ENCODE measurements at regions not wholly inside any gene's neighbourhood (a gene's known extent, or its start where the extent isn't known, plus 50 kb on each side); places are given as distances from the start of the nearest gene placed in this dataset.
A peak's percentile ranks its signal among the peaks of the same experiment; 100 is the strongest.
"Not testable (repeated sequence)": the region's sequence is repeated elsewhere in the genome, so short reads cannot be mapped to it uniquely, and the experiment has no call there.

DNA sequence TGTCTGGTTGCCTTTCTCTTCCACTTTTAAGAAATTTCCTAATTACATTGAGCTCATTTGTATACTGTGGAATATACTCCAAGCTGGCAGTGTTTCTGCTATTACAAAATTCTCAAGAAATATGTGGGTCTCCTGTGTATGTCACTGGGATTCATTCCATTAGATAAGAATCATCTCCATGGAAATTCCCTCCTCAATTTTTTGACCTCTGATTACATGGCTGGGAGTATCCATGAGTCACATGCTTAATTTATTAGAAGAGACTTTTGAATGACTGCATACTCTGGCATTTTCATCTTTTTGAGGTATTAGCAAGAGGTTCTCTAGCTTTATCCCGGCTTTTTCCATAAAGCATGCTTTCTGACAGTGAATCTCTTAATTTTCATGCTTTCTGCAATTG lies 665.5 kb upstream of the CNTNAP5 start:
- DNase-seq (ENCODE audit: low spot score) = no peak

- peak; percentile 19 for DNase-seq (ENCODE audit: low spot score)
These were observed 662.2 kb upstream of the CNTNAP5 start for GRCh38 chr2:123362671-123363440.

GRCh38 chr2:123363826-123364225 lies 661.3 kb upstream of the CNTNAP5 start:
- DNase-seq (ENCODE audit: low spot score) = no peak

DNA sequence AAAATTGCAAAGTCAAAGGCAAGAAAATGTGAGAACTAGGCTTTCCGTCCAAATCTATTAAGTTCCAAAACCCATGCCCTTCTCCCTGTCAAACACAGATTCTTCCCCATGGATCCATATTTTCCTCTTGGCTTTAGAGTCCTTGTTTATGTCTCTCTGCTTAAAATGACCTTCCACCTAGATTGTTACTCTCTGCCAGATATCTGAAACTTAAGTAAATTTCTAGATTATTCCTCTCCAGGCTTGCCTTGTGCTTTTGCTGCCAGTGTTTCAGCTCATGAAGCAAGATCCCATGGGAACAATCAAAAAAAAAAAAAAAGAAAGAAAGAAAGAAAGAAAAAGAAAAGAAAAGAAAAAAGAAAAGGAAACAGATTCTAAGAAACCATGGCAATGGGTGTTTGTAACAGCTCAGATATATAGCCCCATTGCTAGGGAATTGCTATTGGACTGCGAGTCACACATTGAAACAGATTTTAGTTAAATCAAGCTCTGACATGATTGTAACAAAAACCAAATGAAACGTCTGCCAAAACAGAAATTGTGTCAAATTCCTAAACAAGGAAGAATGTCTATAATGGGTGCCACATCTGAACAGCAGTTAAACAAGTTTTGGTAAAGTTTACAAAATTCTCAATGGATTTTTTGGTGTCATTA lies 660.7 kb upstream of the CNTNAP5 start:
- DNase-seq (ENCODE audit: low spot score) = no peak

- no peak for DNase-seq (ENCODE audit: low spot score)
These were observed 658.7 kb upstream of the CNTNAP5 start for GRCh38 chr2:123366239-123366837.

GRCh38 chr2:123370186-123370585 lies 654.9 kb upstream of the CNTNAP5 start:
- no peak for DNase-seq (ENCODE audit: low spot score)

DNA sequence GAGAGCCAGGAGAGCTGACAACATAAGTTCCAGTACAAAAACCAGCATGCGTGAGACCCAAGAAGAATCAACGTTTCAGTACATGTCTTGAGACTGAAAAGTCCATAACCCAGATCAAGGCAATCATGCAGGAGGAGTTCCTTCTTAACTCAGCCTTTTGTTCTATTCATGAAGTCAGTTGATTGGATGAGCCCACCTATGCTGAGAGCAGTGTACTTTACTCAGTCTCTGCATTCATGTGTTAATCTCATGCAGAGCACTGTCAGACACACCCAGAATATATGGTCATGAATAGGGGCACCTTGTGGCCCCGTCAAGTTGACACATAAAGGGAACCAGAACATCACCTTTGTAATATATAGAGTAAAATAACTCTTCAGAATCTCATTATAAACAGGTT lies 653.6 kb upstream of the CNTNAP5 start:
- no peak for DNase-seq (ENCODE audit: low spot score)

DNA sequence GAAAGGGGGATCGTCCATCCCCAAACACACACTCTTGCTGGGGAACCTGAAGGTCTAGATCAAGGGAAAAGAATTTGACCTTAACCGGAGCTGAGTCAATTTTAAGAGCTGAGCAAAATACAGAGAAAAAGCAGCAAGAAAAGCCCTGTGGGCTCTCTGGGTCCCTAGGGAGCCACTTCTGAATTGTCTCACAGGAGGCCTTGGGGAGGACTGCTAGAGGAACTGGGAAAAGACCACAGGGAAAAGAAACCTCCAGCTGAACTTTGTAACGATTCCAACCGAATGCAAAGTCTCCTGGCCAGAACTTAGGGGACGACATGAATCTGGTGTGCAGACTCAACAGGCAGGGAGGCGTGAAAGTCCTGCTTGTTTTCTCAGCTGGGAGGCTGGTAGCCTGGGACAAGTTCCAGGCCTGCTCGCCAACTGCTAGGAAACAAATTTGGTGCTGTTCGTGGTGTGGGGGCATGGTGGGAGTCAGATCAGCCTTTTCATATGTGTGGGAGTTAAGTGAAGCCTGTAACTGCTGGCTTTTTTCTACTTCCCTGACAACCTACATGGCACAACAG lies 644.6 kb upstream of the CNTNAP5 start:
- no peak for DNase-seq (ENCODE audit: low spot score)

GRCh38 chr2:123415678-123416077 lies 609.4 kb upstream of the CNTNAP5 start:
- no peak for DNase-seq (ENCODE audit: low spot score)

GRCh38 chr2:123419976-123420375 lies 605.1 kb upstream of the CNTNAP5 start:
- DNase-seq (ENCODE audit: low spot score) = peak; percentile 79

GRCh38 chr2:123434546-123435395 lies 590.3 kb upstream of the CNTNAP5 start:
- DNase-seq (ENCODE audit: low spot score) = no peak

DNA sequence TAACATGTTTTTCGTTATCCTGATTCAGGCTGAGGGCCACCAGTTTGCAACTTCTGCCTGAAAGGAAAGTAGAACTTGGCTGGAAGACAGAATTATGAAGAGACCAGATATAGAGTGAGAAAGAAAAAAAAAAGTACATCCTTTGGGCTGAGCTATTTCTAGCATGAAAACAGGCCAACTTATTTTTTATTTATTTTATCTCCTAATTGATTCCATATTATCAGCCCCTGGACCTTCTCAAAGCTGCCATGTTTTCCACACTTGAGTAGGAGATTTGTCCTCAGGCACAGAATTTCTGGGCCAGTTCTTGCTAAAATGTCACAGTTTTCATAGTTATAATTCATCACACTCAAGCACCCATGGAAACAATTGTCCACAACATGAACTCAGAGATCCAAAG lies 586.8 kb upstream of the CNTNAP5 start:
- no peak for DNase-seq (ENCODE audit: low spot score)

- peak; percentile 56 for DNase-seq (ENCODE audit: low spot score)
These were observed 586.4 kb upstream of the CNTNAP5 start for GRCh38 chr2:123438675-123439074.

- no peak for DNase-seq (ENCODE audit: low spot score)
These were observed 576.3 kb upstream of the CNTNAP5 start for GRCh38 chr2:123448801-123449200.

DNA sequence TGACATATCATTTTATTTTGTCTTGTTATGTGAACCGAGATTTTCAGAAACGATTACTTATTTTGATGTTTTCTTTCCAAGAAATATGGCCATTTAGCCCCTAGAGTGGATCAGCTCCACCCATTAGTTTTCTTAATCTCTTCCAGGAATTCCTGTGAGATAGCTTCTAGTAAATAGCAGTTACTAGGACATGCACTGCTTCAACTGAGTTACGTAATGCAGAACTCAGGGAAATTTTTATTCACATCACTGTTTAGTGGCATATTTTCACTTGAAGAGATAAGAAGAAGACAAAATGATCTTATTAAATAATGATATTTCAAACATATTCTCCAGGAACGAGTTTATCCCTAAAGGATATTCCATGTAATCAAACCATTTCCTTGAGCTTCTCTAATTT lies 573.5 kb upstream of the CNTNAP5 start:
- no peak for DNase-seq (ENCODE audit: low spot score)

DNA sequence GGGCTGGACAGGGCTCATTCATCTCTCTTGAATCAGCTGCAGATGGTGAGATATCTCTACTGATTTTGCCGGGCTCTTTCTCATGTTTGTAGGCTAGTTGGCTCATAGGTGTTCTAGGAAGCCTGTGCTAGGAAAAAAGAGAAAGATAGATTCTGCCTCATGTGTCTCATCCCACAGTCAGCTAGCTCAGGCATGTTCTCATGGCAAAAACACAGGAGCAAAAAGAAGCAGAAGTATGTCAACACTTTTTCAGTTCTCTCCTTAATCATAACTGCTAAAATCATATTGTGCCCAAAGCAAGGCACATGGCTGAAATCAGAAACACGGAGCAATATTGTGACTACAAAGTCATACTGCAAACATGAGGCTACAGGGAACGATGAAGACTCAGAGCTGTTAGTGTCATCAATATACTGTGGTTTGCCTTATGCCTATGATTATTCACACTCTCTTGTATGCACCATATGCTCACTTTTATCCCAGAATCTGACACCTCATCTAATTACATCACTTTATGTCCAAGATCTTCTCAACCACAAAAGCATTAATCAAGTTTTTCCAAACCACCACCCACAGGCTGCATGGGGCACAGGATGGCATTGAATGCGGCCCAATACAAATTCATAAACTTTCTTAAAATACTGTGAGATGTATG lies 571.9 kb upstream of the CNTNAP5 start:
- no peak for DNase-seq (ENCODE audit: low spot score)

DNA sequence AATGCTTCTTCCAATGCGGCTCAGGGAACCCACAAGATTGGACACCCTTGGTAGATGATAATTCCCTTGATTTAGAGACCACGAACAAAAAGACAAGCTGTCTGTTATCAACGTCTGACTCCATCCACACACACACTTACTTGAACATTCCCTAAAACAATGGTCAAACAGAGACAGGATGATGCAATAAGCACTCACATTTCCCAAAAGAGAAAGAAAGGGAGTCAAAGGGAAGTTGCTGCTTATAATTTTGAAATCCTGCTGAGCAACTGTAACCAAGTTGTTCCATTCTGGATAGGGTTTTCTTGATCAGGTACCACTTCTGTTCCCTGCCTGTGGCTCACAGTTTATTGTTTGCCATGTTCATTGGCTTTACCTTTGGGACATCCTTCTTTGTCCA lies 571.3 kb upstream of the CNTNAP5 start:
- no peak for DNase-seq (ENCODE audit: low spot score)

- DNase-seq (ENCODE audit: low spot score) = not testable (repeated sequence)
These were observed 569.9 kb upstream of the CNTNAP5 start for GRCh38 chr2:123455234-123455633.

DNA sequence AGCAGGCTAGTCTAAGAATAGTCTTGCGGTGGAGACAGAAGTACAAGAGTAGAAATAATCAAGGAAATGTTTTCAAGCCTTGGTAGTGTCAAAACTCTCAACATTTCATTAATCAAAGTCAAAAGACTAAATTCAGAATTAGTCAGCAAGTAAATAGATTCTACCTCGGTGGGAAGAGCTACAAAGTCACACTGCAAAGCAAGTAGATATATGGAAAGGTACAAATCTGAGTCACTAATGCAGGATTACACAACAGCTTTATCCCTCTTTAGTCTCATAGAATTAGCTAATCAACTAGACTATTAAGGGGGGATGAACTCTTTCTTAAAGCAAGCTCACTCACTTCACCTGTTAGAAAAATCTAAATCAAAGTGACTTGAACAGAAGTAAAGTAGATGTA lies 568.7 kb upstream of the CNTNAP5 start:
- no peak for DNase-seq (ENCODE audit: low spot score)

- no peak for DNase-seq (ENCODE audit: low spot score)
These were observed 561.2 kb upstream of the CNTNAP5 start for GRCh38 chr2:123463886-123464285.

DNA sequence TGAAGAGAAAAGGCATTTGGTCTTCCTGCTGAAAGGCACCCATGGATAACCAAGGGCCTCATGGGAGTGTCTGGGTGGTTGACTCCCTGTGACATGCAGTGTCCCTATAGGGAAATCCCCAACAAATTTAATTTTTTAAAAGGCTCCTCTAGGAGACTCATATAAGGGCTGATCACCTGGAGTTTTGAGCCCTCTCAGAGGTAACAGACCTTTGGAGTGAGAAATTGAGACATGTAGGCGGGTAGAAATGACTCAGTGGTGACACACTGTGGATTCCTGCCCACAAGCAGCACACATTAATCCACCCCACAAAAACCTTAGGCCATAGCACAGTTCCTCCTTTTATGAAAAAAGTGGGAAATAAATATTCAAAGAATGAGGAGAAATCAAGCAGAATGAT lies 557.0 kb upstream of the CNTNAP5 start:
- DNase-seq (ENCODE audit: low spot score) = peak; percentile 10

- no peak for DNase-seq (ENCODE audit: low spot score)
These were observed 543.7 kb upstream of the CNTNAP5 start for GRCh38 chr2:123481406-123481805.
